ENCODE measurements at regions not wholly inside any gene's neighbourhood (a gene's known extent, or its start where the extent isn't known, plus 50 kb on each side); places are given as distances from the start of the nearest gene placed in this dataset.

GRCh38 chr2:136233298-136233697 lies 115.3 kb upstream of the CXCR4 start:
- Histone ChIP-seq H3K27me3 (ENCODE audit: control insufficient read depth, insufficient read depth, low read length) (no peaks in the 10 kb centered on the region), H3K4me3 (ENCODE audit: insufficient read depth, low read depth, low read length) (no peak overlapping the region), H3K36me3 (replicated peaks; ENCODE audit: control insufficient read depth, insufficient read depth, low read length) (no peaks in the 10 kb centered on the region)
- no peak for DNase-seq

GRCh38 chr2:136232456-136233172 lies 114.7 kb upstream of the CXCR4 start:
- Histone ChIP-seq H3K4me3 (ENCODE audit: insufficient read depth, low read depth, low read length) (no peak overlapping the region), H3K27me3 (ENCODE audit: control insufficient read depth, insufficient read depth, low read length) (no peaks in the 10 kb centered on the region), H3K36me3 (replicated peaks; ENCODE audit: control insufficient read depth, insufficient read depth, low read length) (no peaks in the 10 kb centered on the region)
- DNase-seq = no peak

- DNase-seq = no peak
Measured at GRCh38 chr2:136230464-136230863, 112.5 kb upstream of the CXCR4 start.

GRCh38 chr2:136226903-136227302 lies 109.0 kb upstream of the CXCR4 start:
- no peak overlapping the region for H3K4me3 ChIP-seq (ENCODE audit: insufficient read depth, low read depth, low read length)
- H3K27me3 ChIP-seq (ENCODE audit: control insufficient read depth, insufficient read depth, low read length) = no peaks in the 10 kb centered on the region
- H3K36me3 ChIP-seq (replicated peaks; ENCODE audit: control insufficient read depth, insufficient read depth, low read length) = no peaks in the 10 kb centered on the region
- no peak for DNase-seq

More at GRCh38 chr2:136230464-136230863, 112.5 kb upstream of the CXCR4 start:
- Histone ChIP-seq H3K36me3 (replicated peaks; ENCODE audit: control insufficient read depth, insufficient read depth, low read length) (no peaks in the 10 kb centered on the region), H3K4me3 (ENCODE audit: insufficient read depth, low read depth, low read length) (no peak overlapping the region), H3K27me3 (ENCODE audit: control insufficient read depth, insufficient read depth, low read length) (no peaks in the 10 kb centered on the region)

- no peak for DNase-seq
- no peak overlapping the region for H3K4me3 ChIP-seq (ENCODE audit: insufficient read depth, low read depth, low read length)
- H3K27me3 ChIP-seq (ENCODE audit: control insufficient read depth, insufficient read depth, low read length) = no peaks in the 10 kb centered on the region
- H3K36me3 ChIP-seq (replicated peaks; ENCODE audit: control insufficient read depth, insufficient read depth, low read length) = no peaks in the 10 kb centered on the region
Measured at GRCh38 chr2:136225950-136226835, 108.2 kb upstream of the CXCR4 start.

- DNase-seq = no peak
- Histone ChIP-seq H3K27me3 (ENCODE audit: control insufficient read depth, insufficient read depth, low read length) (no peaks in the 10 kb centered on the region), H3K36me3 (replicated peaks; ENCODE audit: control insufficient read depth, insufficient read depth, low read length) (no peaks in the 10 kb centered on the region), H3K4me3 (ENCODE audit: insufficient read depth, low read depth, low read length) (no peak overlapping the region)
Measured at GRCh38 chr2:136223274-136223673, 105.3 kb upstream of the CXCR4 start.

- no peak overlapping the region for H3K4me3 ChIP-seq (ENCODE audit: insufficient read depth, low read depth, low read length)
- H3K27me3 ChIP-seq (ENCODE audit: control insufficient read depth, insufficient read depth, low read length) = no peaks in the 10 kb centered on the region
- no peak for DNase-seq
- no peaks in the 10 kb centered on the region for H3K36me3 ChIP-seq (replicated peaks; ENCODE audit: control insufficient read depth, insufficient read depth, low read length)
Measured at GRCh38 chr2:136222862-136223261, 104.9 kb upstream of the CXCR4 start.

GRCh38 chr2:136221026-136221425 lies 103.1 kb upstream of the CXCR4 start:
- no peak for DNase-seq

GRCh38 chr2:136219963-136220362 lies 102.0 kb upstream of the CXCR4 start:
- Histone ChIP-seq H3K36me3 (replicated peaks; ENCODE audit: control insufficient read depth, insufficient read depth, low read length) (no peaks in the 10 kb centered on the region), H3K27me3 (ENCODE audit: control insufficient read depth, insufficient read depth, low read length) (no peaks in the 10 kb centered on the region), H3K4me3 (ENCODE audit: insufficient read depth, low read depth, low read length) (no peak overlapping the region)
- no peak for DNase-seq

More at GRCh38 chr2:136221026-136221425, 103.1 kb upstream of the CXCR4 start:
- Histone ChIP-seq H3K27me3 (ENCODE audit: control insufficient read depth, insufficient read depth, low read length) (no peaks in the 10 kb centered on the region), H3K36me3 (replicated peaks; ENCODE audit: control insufficient read depth, insufficient read depth, low read length) (no peaks in the 10 kb centered on the region), H3K4me3 (ENCODE audit: insufficient read depth, low read depth, low read length) (no peak overlapping the region)

GRCh38 chr2:136219341-136219740 lies 101.4 kb upstream of the CXCR4 start:
- Histone ChIP-seq H3K36me3 (replicated peaks; ENCODE audit: control insufficient read depth, insufficient read depth, low read length) (no peaks in the 10 kb centered on the region), H3K4me3 (ENCODE audit: insufficient read depth, low read depth, low read length) (no peak overlapping the region), H3K27me3 (ENCODE audit: control insufficient read depth, insufficient read depth, low read length) (no peaks in the 10 kb centered on the region)
- DNase-seq = no peak

GRCh38 chr2:136217996-136218395 lies 100.0 kb upstream of the CXCR4 start:
- no peaks in the 10 kb centered on the region for H3K36me3 ChIP-seq (replicated peaks; ENCODE audit: control insufficient read depth, insufficient read depth, low read length)

GRCh38 chr2:136215908-136216472 lies 98.0 kb upstream of the CXCR4 start:
- no peaks in the 10 kb centered on the region for H3K36me3 ChIP-seq (replicated peaks; ENCODE audit: control insufficient read depth, insufficient read depth, low read length)
- H3K27me3 ChIP-seq (ENCODE audit: control insufficient read depth, insufficient read depth, low read length) = no peaks in the 10 kb centered on the region
- DNase-seq = no peak
- H3K4me3 ChIP-seq (ENCODE audit: insufficient read depth, low read depth, low read length) = no peak overlapping the region

More at GRCh38 chr2:136217996-136218395, 100.0 kb upstream of the CXCR4 start:
- no peak overlapping the region for H3K4me3 ChIP-seq (ENCODE audit: insufficient read depth, low read depth, low read length)
- H3K27me3 ChIP-seq (ENCODE audit: control insufficient read depth, insufficient read depth, low read length) = no peaks in the 10 kb centered on the region
- DNase-seq = no peak

- DNase-seq = no peak
- H3K4me3 ChIP-seq (ENCODE audit: insufficient read depth, low read depth, low read length) = no peak overlapping the region
- H3K27me3 ChIP-seq (ENCODE audit: control insufficient read depth, insufficient read depth, low read length) = no peaks in the 10 kb centered on the region
- no peaks in the 10 kb centered on the region for H3K36me3 ChIP-seq (replicated peaks; ENCODE audit: control insufficient read depth, insufficient read depth, low read length)
Measured at GRCh38 chr2:136215449-136215848, 97.5 kb upstream of the CXCR4 start.

GRCh38 chr2:136214307-136215200 lies 96.6 kb upstream of the CXCR4 start:
- H3K36me3 ChIP-seq (replicated peaks; ENCODE audit: control insufficient read depth, insufficient read depth, low read length) = no peaks in the 10 kb centered on the region
- H3K27me3 ChIP-seq (ENCODE audit: control insufficient read depth, insufficient read depth, low read length) = no peaks in the 10 kb centered on the region
- H3K4me3 ChIP-seq (ENCODE audit: insufficient read depth, low read depth, low read length) = no peak overlapping the region
- DNase-seq = no peak
